NT2/D1 (cell line): ENCODE measurements at regions not wholly inside any gene's neighbourhood (a gene's known extent, or its start where the extent isn't known, plus 50 kb on each side); places are given as distances from the start of the nearest gene placed in this dataset.
"Not testable (repeated sequence)": the region's sequence is repeated elsewhere in the genome, so short reads cannot be mapped to it uniquely, and the experiment has no call there.

Experiments used
- SUZ12 ChIP-seq: IDR thresholded peaks from 2 replicates; pipeline ENCODE4 v1.6.1; 2011; ENCODE audit not compliant: insufficient read length, insufficient read depth; ENCODE audit errors: extremely low read depth
- YY1 ChIP-seq: IDR thresholded peaks from 2 replicates; pipeline ENCODE4 v1.6.1; 2011; ENCODE audit not compliant: insufficient read length, insufficient read depth
- ZNF274 ChIP-seq: IDR thresholded peaks from 2 replicates; pipeline ENCODE4 v1.6.1; 2011; ENCODE audit warnings: mild to moderate bottlenecking, low read depth, low read length

GRCh38 chr18:14460364-14460763 lies 83.0 kb downstream of the POTEC start:
- not testable (repeated sequence) for TF ChIP-seq YY1, ZNF274, SUZ12
